SIG-M5 treated with dmso at 0.1 percent for 504 hours (cell line): ENCODE measurements at regions not wholly inside any gene's neighbourhood (a gene's known extent, or its start where the extent isn't known, plus 50 kb on each side); places are given as distances from the start of the nearest gene placed in this dataset.

ENCODE experiments used
- DNase-seq: peaks from one replicate; lab custom pipeline; 2025; ENCODE audit not compliant: unreplicated experiment; lab: John Stamatoyannopoulos, UW

DNA sequence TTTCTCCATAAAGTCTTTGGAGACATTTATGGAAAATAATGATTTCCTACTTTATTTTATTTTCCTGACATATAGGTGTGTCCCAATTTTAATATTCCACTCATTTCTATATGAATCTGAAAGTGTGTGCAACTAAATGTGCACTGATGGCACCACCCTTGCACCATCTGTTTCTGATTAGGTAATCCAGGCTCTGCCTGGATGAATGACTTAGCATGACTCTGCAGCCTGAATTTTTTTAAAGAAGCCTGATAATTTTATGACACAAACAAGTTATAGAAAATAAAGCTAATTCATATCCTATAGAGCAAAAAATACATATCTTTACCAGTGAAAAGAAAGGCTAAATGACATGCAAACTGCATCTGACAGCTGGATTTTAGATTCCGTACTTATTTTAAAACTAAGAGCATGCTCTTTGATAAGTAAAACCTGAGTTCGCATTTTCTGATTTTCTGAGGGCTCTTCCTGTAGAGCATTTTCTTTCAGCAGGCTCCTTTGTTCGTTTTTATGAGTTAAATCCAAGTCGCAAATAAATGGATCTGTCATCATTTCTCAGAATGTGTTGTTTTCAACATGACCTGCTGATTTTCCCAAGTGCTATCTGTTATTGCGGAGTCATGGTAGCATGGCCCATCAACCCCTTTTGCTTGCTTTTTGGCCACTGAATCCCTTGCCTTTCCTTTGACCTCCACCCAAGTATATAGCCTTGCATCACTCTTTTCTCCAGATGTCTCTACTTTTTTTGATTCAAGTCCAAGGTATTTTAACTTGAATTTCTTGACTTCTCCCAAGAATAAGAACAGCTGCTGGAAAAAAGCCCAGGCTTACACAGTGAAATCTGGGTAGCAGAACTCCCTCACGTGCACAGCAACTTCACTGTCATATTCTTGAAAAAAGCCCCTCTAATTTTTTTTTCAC, 52.8 kb upstream of the LYPLAL1 start:
- peak; percentile 83 for DNase-seq

- DNase-seq: no peak
Observed at GRCh38 chr1:219121679-219122078, 52.0 kb upstream of the LYPLAL1 start.

DNA sequence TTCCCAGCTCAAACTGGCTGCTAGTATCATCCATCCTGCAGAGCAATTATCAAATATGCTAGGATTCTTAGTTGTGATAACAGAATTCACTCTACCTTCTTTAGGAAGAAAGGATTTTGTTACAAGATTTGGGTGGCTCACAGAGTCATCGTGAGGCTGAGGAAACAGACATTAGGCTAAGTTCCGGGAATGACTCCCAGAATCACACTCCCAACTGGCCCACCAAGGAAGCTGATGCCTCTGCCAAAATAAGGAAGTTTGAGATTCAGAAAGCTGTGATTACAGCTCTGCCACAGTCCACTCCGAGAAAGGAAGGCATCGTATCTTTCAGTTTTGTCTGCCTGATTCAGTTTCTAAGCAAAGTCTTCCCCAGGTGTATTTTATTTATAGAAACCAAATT, 50.6 kb upstream of the LYPLAL1 start:
- no peak for DNase-seq
